HEK293T (cell line): ENCODE measurements at regions not wholly inside any gene's neighbourhood (a gene's known extent, or its start where the extent isn't known, plus 50 kb on each side); places are given as distances from the start of the nearest gene placed in this dataset.
"Not testable (repeated sequence)": the region's sequence is repeated elsewhere in the genome, so short reads cannot be mapped to it uniquely, and the experiment has no call there.

Source experiments
- CTBP1 ChIP-seq: fragments of 450-650 bp; IDR thresholded peaks from 2 replicates; pipeline ENCODE4 v1.6.1; 2016; ENCODE audit warnings: borderline replicate concordance
- ELF4 ChIP-seq: fragments of 450-650 bp; IDR thresholded peaks from 2 replicates; pipeline ENCODE4 v1.6.1; 2017; ENCODE audit warnings: antibody characterized with exemption
- FOXK2 ChIP-seq: fragments of 450-650 bp; IDR thresholded peaks from 2 replicates; pipeline ENCODE4 v1.6.1; 2016; ENCODE audit warnings: mild to moderate bottlenecking
- FOXM1 ChIP-seq: fragments of 450-650 bp; IDR thresholded peaks from 2 replicates; pipeline ENCODE4 v1.6.1; 2017; ENCODE audit warnings: mild to moderate bottlenecking, borderline replicate concordance
- SP1 ChIP-seq: fragments of 450-650 bp; IDR thresholded peaks from 2 replicates; pipeline ENCODE4 v1.6.1; 2017
- ZNF384 ChIP-seq: fragments of 450-650 bp; IDR thresholded peaks from 2 replicates; pipeline ENCODE4 v1.6.1; 2016
- TF ChIP-seq, protein P1 (sequence below): fragments of 450-650 bp; IDR thresholded peaks from 2 replicates; pipeline ENCODE4 v1.6.1; 2016

DNA sequence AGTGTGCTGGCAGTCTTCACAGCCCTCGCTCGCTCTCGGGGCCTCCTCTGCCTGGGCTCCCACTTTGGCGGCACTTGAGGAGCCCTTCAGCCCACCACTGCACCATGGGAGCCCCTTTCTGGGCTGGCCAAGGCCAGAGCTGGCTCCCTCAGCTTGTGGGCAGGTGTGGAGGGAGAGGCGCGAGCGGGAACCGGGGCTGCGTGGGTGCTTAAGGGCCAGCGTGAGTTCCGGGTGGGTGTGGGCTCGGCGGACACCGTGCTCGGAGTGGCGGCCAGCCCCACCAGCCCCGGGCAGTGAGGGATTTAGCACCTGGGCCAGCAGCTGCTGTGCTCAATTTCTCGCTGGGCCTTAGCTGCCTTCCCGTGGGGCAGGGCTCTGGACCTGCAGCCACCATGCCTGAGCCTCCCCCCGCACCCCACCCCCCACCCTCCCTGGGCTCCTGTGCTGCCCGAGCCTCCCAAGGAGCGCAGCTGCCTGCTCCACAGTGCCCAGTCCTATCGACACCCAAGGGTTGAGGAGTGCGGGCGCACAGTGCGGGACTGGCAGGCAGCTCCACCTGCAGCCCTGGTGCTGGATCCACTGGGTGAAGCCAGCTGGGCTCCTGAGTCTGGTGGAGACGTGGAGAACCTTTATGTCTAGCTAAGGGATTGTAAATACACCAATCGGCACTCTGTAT is 684.4 kb upstream of the GOLIM4 start:
- TF ChIP-seq SP1, FOXK2, ZNF384, CTBP1, FOXM1, ELF4: not testable (repeated sequence)
- TF ChIP-seq, protein P1, sequence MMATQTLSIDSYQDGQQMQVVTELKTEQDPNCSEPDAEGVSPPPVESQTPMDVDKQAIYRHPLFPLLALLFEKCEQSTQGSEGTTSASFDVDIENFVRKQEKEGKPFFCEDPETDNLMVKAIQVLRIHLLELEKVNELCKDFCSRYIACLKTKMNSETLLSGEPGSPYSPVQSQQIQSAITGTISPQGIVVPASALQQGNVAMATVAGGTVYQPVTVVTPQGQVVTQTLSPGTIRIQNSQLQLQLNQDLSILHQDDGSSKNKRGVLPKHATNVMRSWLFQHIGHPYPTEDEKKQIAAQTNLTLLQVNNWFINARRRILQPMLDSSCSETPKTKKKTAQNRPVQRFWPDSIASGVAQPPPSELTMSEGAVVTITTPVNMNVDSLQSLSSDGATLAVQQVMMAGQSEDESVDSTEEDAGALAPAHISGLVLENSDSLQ: not testable (repeated sequence)
